Activated CD8-positive, alpha-beta memory T cell treated with anti-CD3 and anti-CD28 coated beads, Interleukin-2, amount 50 U/mL, for 1 hour (primary cell): ENCODE measurements at regions not wholly inside any gene's neighbourhood (a gene's known extent, or its start where the extent isn't known, plus 50 kb on each side); places are given as distances from the start of the nearest gene placed in this dataset.

Source experiments
- DNase-seq: peaks from one replicate; pipeline ENCODE4 v3.0.0-alpha.2; 2020; ENCODE audit errors: extremely low read depth

GRCh38 chr1:193359631-193360030 is 173.2 kb upstream of the B3GALT2 start:
- DNase-seq: no peak

GRCh38 chr1:193358419-193358818 is 172.0 kb upstream of the B3GALT2 start:
- DNase-seq: no peak

- DNase-seq: no peak
Observed at GRCh38 chr1:193356249-193356648, 169.8 kb upstream of the B3GALT2 start.

GRCh38 chr1:193355626-193356025 is 169.2 kb upstream of the B3GALT2 start:
- no peak for DNase-seq

DNA sequence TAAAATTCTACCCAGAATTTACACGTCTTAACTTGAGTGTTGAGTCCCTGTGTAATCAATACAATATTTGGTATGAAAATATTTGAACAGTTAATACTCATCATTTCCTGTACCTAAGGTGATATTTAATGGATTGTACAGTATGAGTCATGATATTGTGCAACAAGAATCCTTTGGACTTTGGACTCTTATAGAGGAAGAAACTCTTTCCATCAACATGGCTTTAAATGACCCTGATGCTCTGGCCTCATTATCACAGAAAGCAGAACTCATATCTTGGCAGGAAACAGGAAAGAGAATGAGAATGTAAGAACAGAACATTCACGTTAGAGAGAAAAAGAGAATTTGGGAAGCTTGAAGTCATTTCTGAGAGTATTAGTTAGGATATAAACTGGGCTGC is 168.8 kb upstream of the B3GALT2 start:
- no peak for DNase-seq

GRCh38 chr1:193348769-193349535 is 162.5 kb upstream of the B3GALT2 start:
- DNase-seq: no peak

- DNase-seq: no peak
Observed at GRCh38 chr1:193348091-193348768, 161.8 kb upstream of the B3GALT2 start.

DNA sequence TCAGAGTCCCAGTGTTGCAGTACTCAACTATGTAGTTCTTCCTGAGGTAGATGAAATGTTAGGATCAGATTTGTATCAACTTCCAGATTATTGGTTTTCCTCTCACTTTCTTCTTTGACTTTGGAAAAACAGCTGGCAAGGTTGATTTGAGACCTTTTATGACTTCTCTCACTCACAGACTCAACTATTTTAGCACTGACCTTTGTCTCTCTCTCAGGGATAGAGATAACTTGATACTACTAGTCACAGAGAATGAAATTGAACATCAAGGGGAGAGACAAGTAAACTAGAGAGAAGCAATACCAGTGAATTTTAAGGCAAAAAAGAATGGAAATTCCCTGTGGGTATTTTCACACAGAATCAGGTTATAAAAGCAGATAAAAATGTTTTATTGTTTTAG is 159.7 kb upstream of the B3GALT2 start:
- DNase-seq: no peak

GRCh38 chr1:193342811-193343210 is 156.4 kb upstream of the B3GALT2 start:
- DNase-seq: no peak

DNA sequence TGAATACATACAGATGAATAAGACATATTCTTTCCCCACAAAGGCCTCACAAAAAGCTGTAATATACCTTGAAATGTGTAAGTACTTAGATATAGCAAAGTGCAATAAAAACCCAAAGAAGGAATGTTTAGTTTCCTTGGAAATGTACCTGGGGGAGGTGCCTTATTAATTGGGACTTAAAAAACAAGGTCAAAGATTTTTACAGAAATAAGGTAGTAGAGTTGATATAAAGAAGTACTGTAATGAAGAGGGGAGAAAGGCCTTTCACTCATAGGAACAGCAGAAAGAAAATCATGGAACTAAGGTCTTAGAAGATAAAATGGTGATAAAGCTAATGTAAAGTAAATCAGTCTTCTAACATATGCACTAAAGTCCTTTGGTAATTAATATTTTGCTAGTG is 153.9 kb upstream of the B3GALT2 start:
- DNase-seq: no peak

DNA sequence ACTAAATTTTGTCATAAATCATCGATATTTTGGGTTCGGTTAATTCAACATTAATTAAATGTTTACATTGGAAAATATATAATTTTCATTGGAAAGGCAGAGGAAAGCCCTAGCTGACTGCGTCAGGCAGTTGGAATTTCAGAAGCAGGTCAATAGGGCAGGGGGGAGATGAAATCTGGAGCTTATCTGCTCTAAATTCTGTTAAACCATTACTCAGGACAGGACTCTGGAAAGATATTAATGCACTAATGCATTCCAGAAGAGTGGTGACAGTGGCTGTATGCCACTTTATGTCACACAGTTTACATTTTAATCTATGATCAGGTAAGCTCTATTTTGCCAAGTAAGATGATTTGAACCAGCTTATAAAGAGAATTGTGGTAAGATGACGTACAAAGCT is 153.0 kb upstream of the B3GALT2 start:
- DNase-seq: no peak

DNA sequence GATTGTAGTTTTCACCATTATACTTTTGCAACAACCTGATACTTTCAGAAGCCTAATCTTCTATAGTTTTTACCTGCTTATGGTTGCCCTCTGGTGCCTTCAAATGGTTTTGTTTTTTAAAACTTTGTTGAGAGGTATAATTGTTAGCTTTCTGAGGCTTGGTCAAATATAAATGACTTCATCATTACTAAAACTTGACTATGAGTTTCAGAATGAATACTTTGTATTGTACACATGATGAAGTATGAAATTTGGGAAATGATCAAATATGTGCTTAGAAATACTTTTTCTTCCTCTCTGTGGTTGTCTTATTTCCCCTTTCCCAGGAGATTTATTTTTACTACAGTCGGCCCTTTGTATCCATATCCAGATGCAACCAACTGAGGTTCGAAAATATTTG is 151.8 kb upstream of the B3GALT2 start:
- no peak for DNase-seq

- DNase-seq: no peak
Observed at GRCh38 chr1:193335806-193336428, 149.5 kb upstream of the B3GALT2 start.

DNA sequence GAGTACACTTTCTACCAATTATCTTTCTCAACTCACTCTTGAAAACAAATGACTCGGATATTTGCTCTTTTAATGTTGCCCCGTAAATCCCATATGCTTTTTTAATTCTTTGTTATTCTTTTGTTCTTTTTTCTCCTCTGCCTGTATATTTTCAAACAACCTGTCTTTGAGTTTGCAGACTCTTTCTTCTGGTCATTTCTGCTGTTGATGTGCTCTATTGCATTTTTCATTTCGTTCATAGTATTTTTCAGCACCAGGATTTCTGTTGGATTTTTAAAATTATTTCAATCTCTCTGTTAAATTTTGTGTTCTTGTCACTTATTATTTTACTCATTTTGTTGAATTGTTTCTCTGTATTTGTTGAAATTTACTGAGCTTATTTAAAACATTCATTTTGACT is 146.8 kb upstream of the B3GALT2 start:
- no peak for DNase-seq

- DNase-seq: no peak
Observed at GRCh38 chr1:193326296-193326695, 139.9 kb upstream of the B3GALT2 start.

GRCh38 chr1:193325771-193326170 is 139.4 kb upstream of the B3GALT2 start:
- no peak for DNase-seq

DNA sequence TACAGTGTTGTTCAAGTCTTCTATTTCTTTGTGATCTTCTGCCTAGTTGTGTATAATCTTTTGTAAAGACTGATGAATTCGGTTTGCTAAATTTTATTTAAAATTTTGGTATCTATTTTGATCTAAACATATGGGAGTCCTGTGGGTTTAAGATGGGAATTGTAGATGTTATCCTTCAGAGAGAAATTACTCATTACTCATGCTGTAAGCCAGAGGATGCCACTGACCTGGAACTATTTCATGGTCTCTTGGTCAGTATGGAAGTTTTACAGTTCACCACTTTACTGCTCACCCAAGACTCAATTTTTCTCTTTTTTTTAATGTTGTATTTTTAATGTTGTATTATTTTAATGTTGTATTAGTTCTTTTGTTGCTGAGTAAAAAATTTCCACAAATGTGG is 138.6 kb upstream of the B3GALT2 start:
- DNase-seq: no peak

GRCh38 chr1:193322211-193322610 is 135.8 kb upstream of the B3GALT2 start:
- DNase-seq: no peak

GRCh38 chr1:193321242-193321840 is 134.9 kb upstream of the B3GALT2 start:
- no peak for DNase-seq

DNA sequence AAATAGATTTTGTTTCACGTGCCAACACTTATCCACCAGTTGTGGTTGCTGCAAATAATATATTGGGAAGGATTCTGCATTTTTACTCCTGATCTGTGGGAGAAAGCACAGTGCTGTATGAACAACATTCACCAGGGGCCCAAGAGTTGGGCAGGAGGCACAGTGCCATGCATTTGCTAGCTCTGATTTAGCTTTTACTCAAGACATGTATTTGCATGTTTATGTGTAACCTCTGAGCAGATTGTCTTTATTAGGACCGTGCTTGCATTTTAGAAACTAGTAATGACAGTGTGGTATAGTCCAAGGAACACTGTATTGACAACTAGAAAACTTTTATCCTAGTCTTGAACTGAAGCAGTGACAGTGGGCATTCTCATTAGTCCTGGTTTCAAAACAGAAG is 133.9 kb upstream of the B3GALT2 start:
- no peak for DNase-seq

GRCh38 chr1:193318347-193318746 is 131.9 kb upstream of the B3GALT2 start:
- DNase-seq: no peak

DNA sequence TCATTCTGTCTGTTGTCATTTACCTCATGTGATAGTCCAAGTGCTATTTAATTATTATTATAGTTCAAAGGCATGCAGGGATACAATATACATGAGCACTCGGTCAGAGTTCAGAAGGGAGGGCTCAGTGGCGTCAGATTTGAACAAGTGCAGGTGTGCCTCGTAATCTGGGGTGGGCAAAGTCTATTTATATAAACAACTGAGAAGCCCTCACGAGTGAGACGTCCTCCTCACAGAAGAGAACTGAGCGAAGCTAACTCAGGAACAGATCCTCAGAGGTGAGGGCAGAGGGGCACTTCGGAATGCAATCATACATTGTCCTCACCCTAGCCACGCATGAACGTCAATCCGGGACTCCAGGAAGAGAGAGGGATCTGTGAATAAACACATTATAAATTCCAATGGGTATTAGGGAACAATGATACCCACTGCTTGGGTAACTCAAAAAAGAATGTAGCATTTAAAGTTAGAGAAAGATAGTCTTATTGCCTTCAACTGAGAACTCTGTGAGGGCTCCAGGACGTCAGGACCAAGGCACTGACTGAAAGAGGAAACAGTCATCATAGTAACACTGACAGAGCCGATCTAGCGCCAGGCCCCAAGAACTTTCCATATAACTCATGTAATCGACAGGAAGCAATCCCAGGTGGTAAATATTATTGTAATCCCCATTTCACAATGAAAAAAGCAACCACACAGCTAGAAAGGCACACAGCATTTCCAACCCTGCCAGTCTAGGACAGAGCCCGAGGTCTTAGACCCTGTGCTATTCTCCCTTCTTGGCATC is 127.1 kb upstream of the B3GALT2 start:
- no peak for DNase-seq
